Panc1 (cell line): ENCODE measurements at regions not wholly inside any gene's neighbourhood (a gene's known extent, or its start where the extent isn't known, plus 50 kb on each side); places are given as distances from the start of the nearest gene placed in this dataset.

Experiments
- ATAC-seq: fragments of 200-7000 bp; cut with Tn5 transposase; 2 replicates; pipeline ENCODE4 v1.9.1; 2020; ENCODE audit warnings: mild to moderate bottlenecking, moderate library complexity
- BruUV-seq: library from RNA; stranded (reverse); fragments of 400-500 nt; replicated peaks from 2 replicates; lab custom pipeline; 2021; lab: Mats Ljungman, UMichigan
- CTCF ChIA-PET: fragments of 300-600 bp; sonication (Branson Sonifier 250); formaldehyde crosslinking; loops from one replicate; lab custom pipeline; 2022; ENCODE audit warnings: antibody characterized with exemption; lab: Charles Lee
- POLR2A ChIA-PET: fragments of 300-600 bp; sonication (Branson Sonifier 250); formaldehyde crosslinking; loops from one replicate; lab custom pipeline; 2022; ENCODE audit warnings: antibody characterized with exemption; lab: Charles Lee
- DNase-seq: peaks from one replicate; pipeline ENCODE4 v3.0.0-alpha.2; 2010; ENCODE audit warnings: low read depth, low spot score
- H3K27ac ChIP-seq: 2 replicates; pipeline ENCODE4 v1.5.1; 2011; ENCODE audit warnings: mild to moderate bottlenecking, low read length, inconsistent platforms
- H3K27me3 ChIP-seq: fragments of 200-500 bp; sonication (Bioruptor generic); 2 replicates; pipeline ENCODE4 v1.6.0; 2014; ENCODE audit warnings: low read length, inconsistent platforms; ENCODE audit not compliant: control insufficient read depth, insufficient read depth
- H3K36me3 ChIP-seq: fragments of 200-500 bp; sonication (Bioruptor generic); 2 replicates; pipeline ENCODE4 v1.5.1; 2014; ENCODE audit warnings: inconsistent platforms, mild to moderate bottlenecking, low read length, moderate library complexity; ENCODE audit not compliant: control insufficient read depth, insufficient read depth
- H3K4me1 ChIP-seq: 2 replicates; pipeline ENCODE4 v1.5.1; 2011; ENCODE audit warnings: inconsistent platforms, mild to moderate bottlenecking, low read length, moderate library complexity; ENCODE audit not compliant: control insufficient read depth, insufficient read depth
- H3K4me3 ChIP-seq, 2 experiments: 2 replicates each; pipeline ENCODE4 v1.5.1; 2011 to 2012; ENCODE audit warnings: low read depth in 2 of 2, low read length in 2 of 2, mild to moderate bottlenecking in 2 of 2, inconsistent platforms in 1 of 2, moderate library complexity in 1 of 2
- H3K9me3 ChIP-seq: fragments of 200-500 bp; sonication (Bioruptor generic); 2 replicates; pipeline ENCODE4 v1.5.1; 2014; ENCODE audit warnings: low read depth, mild to moderate bottlenecking, inconsistent platforms, low read length, moderate library complexity; ENCODE audit not compliant: control insufficient read depth, insufficient read depth
- POLR2AphosphoS5 ChIP-seq: IDR thresholded peaks from 2 replicates; pipeline ENCODE4 v1.6.1; 2012; ENCODE audit warnings: mild to moderate bottlenecking, low read depth, low read length, moderate library complexity
- SIN3A ChIP-seq: IDR thresholded peaks from 2 replicates; pipeline ENCODE4 v1.6.1; 2012; ENCODE audit warnings: low read depth, mild to moderate bottlenecking, low read length, moderate library complexity, borderline replicate concordance; ENCODE audit not compliant: insufficient read depth
- TCF7L2 ChIP-seq: IDR thresholded peaks from 2 replicates; pipeline ENCODE4 v1.6.1; 2011; ENCODE audit warnings: mild to moderate bottlenecking, low read depth, low read length, inconsistent platforms
- in situ Hi-C: cut with HindIII; loops from 2 replicates; pipeline ENCODE4 v1.10.0; 2016; ENCODE audit warnings: low sequenced_read_pairs, low pct_unique_long_range_greater_than_20kb
- intact Hi-C: fragments of 100-400 bp; cut with micrococcal nuclease; formaldehyde crosslinking; loops from one replicate; pipeline ENCODE4 v1.10.0; 2022; ENCODE audit not compliant: unreplicated experiment
- TF ChIP-seq, protein P1 (sequence below), 2 experiments: IDR thresholded peaks; 2 replicates each; pipeline ENCODE4 v1.6.1; 2011 to 2012; ENCODE audit warnings: low read depth in 2 of 2, control low read depth in 1 of 2, low read length in 1 of 2, mild to moderate bottlenecking in 1 of 2, moderate library complexity in 1 of 2; ENCODE audit not compliant: insufficient read depth in 1 of 2
- TF ChIP-seq, protein P2 (sequence below): fragments of 450-650 bp; IDR thresholded peaks from 2 replicates; pipeline ENCODE4 v1.5.1; 2017; ENCODE audit warnings: mild to moderate bottlenecking

DNA sequence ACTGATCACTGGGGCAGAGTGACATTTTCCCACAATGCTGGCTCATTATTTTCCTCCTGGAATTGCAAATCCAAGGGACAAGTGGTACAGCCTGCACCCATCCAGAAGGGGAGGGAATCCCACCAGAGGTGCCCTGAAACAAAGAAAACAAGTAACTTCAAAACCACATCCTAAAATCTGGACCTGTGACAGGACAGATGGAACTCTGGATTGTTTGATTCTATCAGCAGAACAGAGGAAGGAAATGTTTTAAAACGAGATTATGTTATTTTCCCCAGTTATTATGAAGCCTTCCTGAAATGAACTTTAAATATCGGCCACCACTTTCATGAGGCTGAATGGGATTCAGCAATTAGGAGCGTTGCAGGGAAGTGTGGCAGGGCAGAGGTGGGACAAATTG lies 62.2 kb upstream of the ECHDC3 start:
- Histone ChIP-seq H3K9me3 (no peaks in the 10 kb centered on the region), H3K36me3 (no peaks in the 10 kb centered on the region), H3K4me3 (no peak overlapping the region), H3K27ac (no peak overlapping the region), H3K4me1 (no peaks in the 10 kb centered on the region), H3K27me3 (no peaks in the 10 kb centered on the region)
- no peak for ATAC-seq
- CTCF ChIA-PET: no interaction called here
- in situ Hi-C loops (no loop called here), intact Hi-C loops (no loop called here)
- POLR2A ChIA-PET: no interaction called here
- no peak for TF ChIP-seq TCF7L2
- TF ChIP-seq, protein P1, sequence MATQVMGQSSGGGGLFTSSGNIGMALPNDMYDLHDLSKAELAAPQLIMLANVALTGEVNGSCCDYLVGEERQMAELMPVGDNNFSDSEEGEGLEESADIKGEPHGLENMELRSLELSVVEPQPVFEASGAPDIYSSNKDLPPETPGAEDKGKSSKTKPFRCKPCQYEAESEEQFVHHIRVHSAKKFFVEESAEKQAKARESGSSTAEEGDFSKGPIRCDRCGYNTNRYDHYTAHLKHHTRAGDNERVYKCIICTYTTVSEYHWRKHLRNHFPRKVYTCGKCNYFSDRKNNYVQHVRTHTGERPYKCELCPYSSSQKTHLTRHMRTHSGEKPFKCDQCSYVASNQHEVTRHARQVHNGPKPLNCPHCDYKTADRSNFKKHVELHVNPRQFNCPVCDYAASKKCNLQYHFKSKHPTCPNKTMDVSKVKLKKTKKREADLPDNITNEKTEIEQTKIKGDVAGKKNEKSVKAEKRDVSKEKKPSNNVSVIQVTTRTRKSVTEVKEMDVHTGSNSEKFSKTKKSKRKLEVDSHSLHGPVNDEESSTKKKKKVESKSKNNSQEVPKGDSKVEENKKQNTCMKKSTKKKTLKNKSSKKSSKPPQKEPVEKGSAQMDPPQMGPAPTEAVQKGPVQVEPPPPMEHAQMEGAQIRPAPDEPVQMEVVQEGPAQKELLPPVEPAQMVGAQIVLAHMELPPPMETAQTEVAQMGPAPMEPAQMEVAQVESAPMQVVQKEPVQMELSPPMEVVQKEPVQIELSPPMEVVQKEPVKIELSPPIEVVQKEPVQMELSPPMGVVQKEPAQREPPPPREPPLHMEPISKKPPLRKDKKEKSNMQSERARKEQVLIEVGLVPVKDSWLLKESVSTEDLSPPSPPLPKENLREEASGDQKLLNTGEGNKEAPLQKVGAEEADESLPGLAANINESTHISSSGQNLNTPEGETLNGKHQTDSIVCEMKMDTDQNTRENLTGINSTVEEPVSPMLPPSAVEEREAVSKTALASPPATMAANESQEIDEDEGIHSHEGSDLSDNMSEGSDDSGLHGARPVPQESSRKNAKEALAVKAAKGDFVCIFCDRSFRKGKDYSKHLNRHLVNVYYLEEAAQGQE (IDR thresholded peaks at IDR 0.05; ENCODE audit: insufficient read depth in 1 of 2, low read depth in 2 of 2, low read length in 1 of 2): no peak
- TF ChIP-seq, protein P2, sequence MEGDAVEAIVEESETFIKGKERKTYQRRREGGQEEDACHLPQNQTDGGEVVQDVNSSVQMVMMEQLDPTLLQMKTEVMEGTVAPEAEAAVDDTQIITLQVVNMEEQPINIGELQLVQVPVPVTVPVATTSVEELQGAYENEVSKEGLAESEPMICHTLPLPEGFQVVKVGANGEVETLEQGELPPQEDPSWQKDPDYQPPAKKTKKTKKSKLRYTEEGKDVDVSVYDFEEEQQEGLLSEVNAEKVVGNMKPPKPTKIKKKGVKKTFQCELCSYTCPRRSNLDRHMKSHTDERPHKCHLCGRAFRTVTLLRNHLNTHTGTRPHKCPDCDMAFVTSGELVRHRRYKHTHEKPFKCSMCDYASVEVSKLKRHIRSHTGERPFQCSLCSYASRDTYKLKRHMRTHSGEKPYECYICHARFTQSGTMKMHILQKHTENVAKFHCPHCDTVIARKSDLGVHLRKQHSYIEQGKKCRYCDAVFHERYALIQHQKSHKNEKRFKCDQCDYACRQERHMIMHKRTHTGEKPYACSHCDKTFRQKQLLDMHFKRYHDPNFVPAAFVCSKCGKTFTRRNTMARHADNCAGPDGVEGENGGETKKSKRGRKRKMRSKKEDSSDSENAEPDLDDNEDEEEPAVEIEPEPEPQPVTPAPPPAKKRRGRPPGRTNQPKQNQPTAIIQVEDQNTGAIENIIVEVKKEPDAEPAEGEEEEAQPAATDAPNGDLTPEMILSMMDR: no peak
- no peak for TF ChIP-seq POLR2AphosphoS5
- TF ChIP-seq SIN3A: no peak
- BruUV-seq: no TSS peak
- DNase-seq: no peak

DNA sequence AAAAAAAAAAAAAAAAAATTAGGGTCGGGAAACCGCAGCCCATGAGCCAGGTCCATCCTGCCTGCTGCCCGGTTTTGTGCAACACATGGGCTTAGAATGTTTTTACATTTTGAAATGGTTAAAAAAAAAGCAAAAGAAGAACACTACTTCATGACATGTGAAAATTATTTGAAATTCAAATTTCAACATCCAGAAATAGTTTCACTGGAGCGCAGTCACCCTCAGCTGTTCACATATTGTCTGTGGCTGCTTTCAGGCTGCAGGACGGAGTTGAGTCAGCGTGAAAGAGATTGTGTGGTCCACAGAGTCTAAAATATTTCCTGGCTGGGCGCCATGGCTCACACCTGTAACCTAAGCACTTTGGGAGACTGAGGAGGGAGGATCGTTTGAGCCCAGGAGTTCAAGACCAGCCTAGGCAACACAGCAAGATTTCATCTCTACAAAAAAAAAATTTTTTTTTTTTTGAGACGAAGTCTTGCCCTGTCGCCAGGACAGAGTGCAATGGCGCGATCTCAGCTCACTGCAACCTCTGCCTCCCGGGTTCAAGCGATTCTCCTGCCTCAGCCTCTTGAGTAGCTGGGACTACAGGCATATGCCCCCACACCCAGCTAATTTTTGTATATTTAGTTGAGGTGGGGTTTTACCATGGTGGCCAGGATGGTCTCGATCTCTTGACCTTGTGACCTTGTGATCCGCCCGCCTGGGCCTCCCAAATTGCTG lies 63.9 kb upstream of the ECHDC3 start:
- TF ChIP-seq TCF7L2 (no peak), SIN3A (no peak), POLR2AphosphoS5 (no peak)
- TF ChIP-seq, protein P2: no peak
- TF ChIP-seq, protein P1 (IDR thresholded peaks at IDR 0.05; ENCODE audit: insufficient read depth in 1 of 2, low read depth in 2 of 2, low read length in 1 of 2): no peak
- in situ Hi-C loops: no loop called here
- Histone ChIP-seq H3K4me3 (no peak overlapping the region), H3K27ac (no peak overlapping the region), H3K4me1 (no peaks in the 10 kb centered on the region), H3K9me3 (no peaks in the 10 kb centered on the region), H3K27me3 (no peaks in the 10 kb centered on the region), H3K36me3 (no peaks in the 10 kb centered on the region)
- POLR2A ChIA-PET: no interaction called here
- BruUV-seq: no TSS peak
- intact Hi-C loops: no loop called here
- CTCF ChIA-PET: no interaction called here
- ATAC-seq (no peak), DNase-seq (no peak)
